Glutamatergic neuron (in vitro differentiated cells): ENCODE measurements at regions not wholly inside any gene's neighbourhood (a gene's known extent, or its start where the extent isn't known, plus 50 kb on each side); places are given as distances from the start of the nearest gene placed in this dataset.

Experiments used
- DNase-seq: peaks from one replicate; pipeline ENCODE4 v3.0.0; 2022
- H3K27ac Mint-ChIP-seq: one replicate; pipeline ENCODE4 v1.8.0; 2020; ENCODE audit warnings: mild to moderate bottlenecking, mixed read lengths, inconsistent platforms; ENCODE audit not compliant: unreplicated experiment
- H3K27me3 Mint-ChIP-seq: one replicate; pipeline ENCODE4 v1.8.0; 2020; ENCODE audit warnings: mild to moderate bottlenecking, moderate library complexity, mixed read lengths, inconsistent platforms; ENCODE audit not compliant: unreplicated experiment
- H3K36me3 Mint-ChIP-seq: one replicate; pipeline ENCODE4 v1.8.0; 2020; ENCODE audit warnings: mild to moderate bottlenecking, mixed read lengths, inconsistent platforms; ENCODE audit not compliant: unreplicated experiment
- H3K4me1 Mint-ChIP-seq: one replicate; pipeline ENCODE4 v1.8.0; 2020; ENCODE audit warnings: mild to moderate bottlenecking, low read depth, mixed read lengths, inconsistent platforms; ENCODE audit not compliant: unreplicated experiment
- H3K4me3 Mint-ChIP-seq: one replicate; pipeline ENCODE4 v1.8.0; 2020; ENCODE audit warnings: mild to moderate bottlenecking, mixed read lengths, inconsistent platforms; ENCODE audit not compliant: unreplicated experiment
- H3K9me3 Mint-ChIP-seq: one replicate; pipeline ENCODE4 v1.8.0; 2020; ENCODE audit warnings: mild to moderate bottlenecking, moderate library complexity, mixed read lengths, inconsistent platforms; ENCODE audit not compliant: unreplicated experiment
- CTCF ChIP-seq: fragments of 200-600 bp; sonication (generic); IDR thresholded peaks from one replicate; pipeline ENCODE4 v1.5.0; 2021; ENCODE audit not compliant: partially characterized antibody, unreplicated experiment

DNA sequence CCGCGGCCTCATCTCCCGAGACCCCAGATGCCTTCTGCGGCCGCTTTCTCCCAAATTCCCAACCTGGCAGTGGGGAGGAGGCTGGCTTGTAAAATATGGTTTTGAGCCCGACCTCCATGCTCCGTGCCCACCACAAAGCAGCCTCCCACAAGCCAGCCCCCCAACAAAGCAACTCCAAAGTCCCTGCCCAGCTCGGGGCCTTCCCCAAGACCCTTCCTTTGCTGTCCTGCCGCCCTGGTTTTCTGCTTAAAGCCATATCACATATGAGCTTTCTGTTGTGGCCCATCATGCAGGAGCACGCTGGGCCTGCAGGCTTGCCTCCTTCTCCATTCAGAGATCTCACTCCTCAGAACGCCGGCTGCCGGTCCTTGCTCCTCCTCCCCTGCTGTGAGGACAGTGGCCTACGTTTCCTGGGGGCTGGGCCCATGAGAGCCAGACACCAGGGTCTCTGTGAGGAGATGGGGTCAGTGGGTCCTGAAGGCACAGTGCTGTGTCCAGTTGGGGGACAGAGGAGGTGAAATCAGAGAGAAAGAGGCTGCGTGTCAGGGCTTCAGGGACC lies 680.0 kb downstream of the BRD1 start:
- TF ChIP-seq CTCF = no peak
- Mint-ChIP-seq H3K36me3 (peaks cover 20% of the 10 kb centered on the region), H3K9me3 (peaks cover 21% of the 10 kb centered on the region), H3K27me3 (peaks cover 5% of the 10 kb centered on the region), H3K4me3 (no peak overlapping the region), H3K4me1 (no peaks in the 10 kb centered on the region), H3K27ac (no peak overlapping the region)
- no peak for DNase-seq

DNA sequence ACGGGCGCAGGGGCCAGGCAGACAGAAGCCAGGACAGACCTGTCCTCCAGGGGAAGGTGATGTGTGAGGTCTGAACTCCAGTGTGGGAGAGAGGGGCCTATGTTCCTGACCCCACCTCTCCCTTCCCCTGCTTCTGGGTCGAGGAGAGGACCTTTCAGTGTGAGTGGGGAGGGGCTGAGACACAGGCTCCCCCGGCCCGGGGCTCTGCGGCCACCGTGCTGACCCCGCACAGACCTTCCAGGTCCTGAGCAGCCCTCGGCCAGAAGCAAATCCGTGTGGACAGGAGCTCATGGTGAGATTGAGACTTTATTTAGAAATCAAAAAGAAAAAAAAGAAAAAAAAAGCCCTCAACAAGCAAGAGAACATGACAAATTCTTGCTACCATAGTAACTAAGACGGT lies 680.5 kb downstream of the BRD1 start:
- DNase-seq = no peak
- H3K9me3 Mint-ChIP-seq = peaks cover 21% of the 10 kb centered on the region

DNA sequence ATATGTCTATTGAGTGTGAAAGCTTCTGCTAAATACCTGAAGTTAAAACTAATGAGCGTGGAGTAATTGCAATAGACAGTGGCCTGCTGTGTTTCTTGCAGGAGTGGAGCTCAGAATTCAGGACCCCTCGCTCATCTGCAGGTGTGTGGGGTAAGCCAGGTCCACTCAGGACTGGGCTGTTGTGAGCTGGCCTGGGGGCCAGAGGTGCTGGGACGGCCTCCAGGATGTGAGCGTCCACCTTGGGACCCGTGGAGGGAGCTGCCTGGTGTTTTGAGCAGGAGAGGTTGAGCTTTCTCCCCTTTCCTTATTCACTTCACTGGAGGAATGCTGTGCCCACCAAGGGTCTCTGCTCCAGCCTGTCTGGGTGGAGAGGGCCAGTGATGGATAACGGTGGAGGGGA lies 681.2 kb downstream of the BRD1 start:
- peaks cover 5% of the 10 kb centered on the region for H3K27me3 Mint-ChIP-seq
- no peak for DNase-seq
- H3K4me1 Mint-ChIP-seq = no peaks in the 10 kb centered on the region
- H3K36me3 Mint-ChIP-seq = peaks cover 20% of the 10 kb centered on the region
- no peak for TF ChIP-seq CTCF
- H3K4me3 Mint-ChIP-seq = no peak overlapping the region
- no peak overlapping the region for H3K27ac Mint-ChIP-seq
- peaks cover 23% of the 10 kb centered on the region for H3K9me3 Mint-ChIP-seq

More for the DNA sequence above, 680.5 kb downstream of the BRD1 start:
- H3K27ac Mint-ChIP-seq = no peak overlapping the region
- H3K4me1 Mint-ChIP-seq = no peaks in the 10 kb centered on the region
- peaks cover 5% of the 10 kb centered on the region for H3K27me3 Mint-ChIP-seq
- H3K36me3 Mint-ChIP-seq = peaks cover 20% of the 10 kb centered on the region
- H3K4me3 Mint-ChIP-seq = no peak overlapping the region
- no peak for TF ChIP-seq CTCF

GRCh38 chr22:49143812-49144211 lies 683.9 kb downstream of the BRD1 start:
- DNase-seq = no peak
- H3K36me3 Mint-ChIP-seq = peaks cover 21% of the 10 kb centered on the region
- no peaks in the 10 kb centered on the region for H3K4me1 Mint-ChIP-seq
- H3K27ac Mint-ChIP-seq = no peak overlapping the region
- H3K9me3 Mint-ChIP-seq = peaks cover 23% of the 10 kb centered on the region
- TF ChIP-seq CTCF = no peak
- no peak overlapping the region for H3K4me3 Mint-ChIP-seq
- no peaks in the 10 kb centered on the region for H3K27me3 Mint-ChIP-seq

- Mint-ChIP-seq H3K27me3 (peaks cover 2% of the 10 kb centered on the region), H3K4me3 (no peak overlapping the region), H3K27ac (no peak overlapping the region), H3K9me3 (peaks cover 26% of the 10 kb centered on the region), H3K36me3 (peaks cover 21% of the 10 kb centered on the region), H3K4me1 (no peaks in the 10 kb centered on the region)
- TF ChIP-seq CTCF = no peak
- DNase-seq = no peak
Measured at GRCh38 chr22:49142891-49143290, 684.8 kb downstream of the BRD1 start.
